Sciatic nerve (tissue), 2 donors: ENCODE measurements at regions not wholly inside any gene's neighbourhood (a gene's known extent, or its start where the extent isn't known, plus 50 kb on each side); places are given as distances from the start of the nearest gene placed in this dataset.
"Not testable (repeated sequence)": the region's sequence is repeated elsewhere in the genome, so short reads cannot be mapped to it uniquely, and the experiment has no call there.

Experiments
- ATAC-seq: fragments of 200-7000 bp; cut with Tn5 transposase; one replicate; pipeline ENCODE4 v1.9.1; 2020; ENCODE audit warnings: mild to moderate bottlenecking, moderate library complexity
- DNase-seq: peaks from one replicate; pipeline ENCODE4 v3.0.0-alpha.2; 2020; ENCODE audit warnings: low spot score
- intact Hi-C: fragments of 100-400 bp; cut with DNase I; formaldehyde crosslinking; loops from one replicate; pipeline ENCODE4 v1.14.2; 2022
- donor health status: DM: no; HTN: no; CAD: no.
- donor health status: DM: no; HTN: no; CAD: no.

GRCh38 chr2:125310657-125311364, 1285.7 kb downstream of the CNTNAP5 start:
- ATAC-seq (no peak), DNase-seq (no peak)
- intact Hi-C loops = no loop called here

GRCh38 chr2:125312342-125312741, 1287.3 kb downstream of the CNTNAP5 start:
- intact Hi-C loops = no loop called here
- ATAC-seq = no peak
- no peak for DNase-seq

DNA sequence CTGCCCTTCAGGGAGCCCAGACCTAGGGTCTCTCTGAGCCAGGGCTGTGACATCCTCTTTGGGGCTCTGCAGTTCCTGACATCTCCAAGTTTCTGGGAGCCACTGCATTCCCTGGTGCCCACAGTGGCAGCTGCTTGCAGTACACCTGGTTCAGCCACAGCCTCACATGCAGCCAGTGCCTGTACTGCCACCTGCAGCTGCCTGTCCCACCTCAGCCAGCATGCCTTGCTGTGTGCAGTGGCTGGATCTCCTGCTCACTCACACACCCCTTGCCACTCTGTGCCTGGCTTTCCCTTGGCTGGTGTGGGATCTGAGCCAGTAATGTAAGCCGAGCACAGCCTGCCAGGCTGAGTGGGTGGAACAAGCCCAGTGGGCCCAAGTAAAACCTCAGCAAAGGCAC, 1288.7 kb downstream of the CNTNAP5 start:
- ATAC-seq (peak; percentile 15), DNase-seq (no peak)
- intact Hi-C loops = no loop called here

DNA sequence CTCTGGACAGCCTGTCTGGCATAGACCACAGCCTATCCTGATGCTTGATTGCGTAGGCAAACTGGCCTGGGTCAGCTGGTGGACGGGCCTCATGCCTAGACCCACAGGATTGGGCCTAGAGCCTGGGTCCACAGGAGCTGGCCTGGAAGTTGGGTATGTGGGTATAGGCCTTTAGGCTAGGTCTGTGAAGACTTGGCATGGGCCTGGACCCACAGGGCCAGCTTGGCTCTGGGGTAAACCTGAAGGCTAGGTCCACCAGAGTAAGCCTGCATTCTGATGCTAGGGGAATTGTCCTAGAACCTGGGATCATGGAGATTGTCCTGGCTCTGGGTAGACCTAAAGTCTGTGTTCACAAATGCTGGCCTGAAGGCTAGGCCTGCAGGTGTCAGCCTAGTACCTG, 1293.7 kb downstream of the CNTNAP5 start:
- DNase-seq (no peak), ATAC-seq (peak; percentile 36)
- intact Hi-C loops = no loop called here

GRCh38 chr2:125324273-125324672, 1299.2 kb downstream of the CNTNAP5 start:
- intact Hi-C loops = no loop called here
- DNase-seq (no peak), ATAC-seq (no peak)

GRCh38 chr2:125330133-125330532, 1305.0 kb downstream of the CNTNAP5 start:
- DNase-seq = no peak
- intact Hi-C loops = no loop called here
- no peak for ATAC-seq

DNA sequence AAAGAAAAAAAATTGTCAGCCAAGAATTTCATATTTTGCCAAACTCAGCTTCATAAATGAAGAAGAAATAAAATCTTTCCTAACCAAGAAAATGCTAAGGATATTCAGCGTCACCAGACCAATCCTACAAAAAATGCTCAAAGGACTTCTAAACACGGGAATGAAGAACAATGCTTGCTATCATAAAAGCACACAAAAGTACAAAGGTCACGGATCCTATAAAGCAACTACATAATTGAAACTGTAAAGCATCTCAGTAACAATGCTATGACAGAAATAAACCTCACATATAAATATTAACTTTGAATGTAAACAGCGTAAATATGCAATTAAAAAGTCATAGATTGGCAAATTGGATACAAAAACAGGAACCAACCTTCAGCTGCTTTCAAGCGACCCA, 1314.6 kb upstream of the GYPC start:
- ATAC-seq (no peak), DNase-seq (no peak)
- intact Hi-C loops = no loop called here

- ATAC-seq, DNase-seq, intact Hi-C loops: not testable (repeated sequence)
Measured at GRCh38 chr2:125353542-125353941, 1302.4 kb upstream of the GYPC start.

DNA sequence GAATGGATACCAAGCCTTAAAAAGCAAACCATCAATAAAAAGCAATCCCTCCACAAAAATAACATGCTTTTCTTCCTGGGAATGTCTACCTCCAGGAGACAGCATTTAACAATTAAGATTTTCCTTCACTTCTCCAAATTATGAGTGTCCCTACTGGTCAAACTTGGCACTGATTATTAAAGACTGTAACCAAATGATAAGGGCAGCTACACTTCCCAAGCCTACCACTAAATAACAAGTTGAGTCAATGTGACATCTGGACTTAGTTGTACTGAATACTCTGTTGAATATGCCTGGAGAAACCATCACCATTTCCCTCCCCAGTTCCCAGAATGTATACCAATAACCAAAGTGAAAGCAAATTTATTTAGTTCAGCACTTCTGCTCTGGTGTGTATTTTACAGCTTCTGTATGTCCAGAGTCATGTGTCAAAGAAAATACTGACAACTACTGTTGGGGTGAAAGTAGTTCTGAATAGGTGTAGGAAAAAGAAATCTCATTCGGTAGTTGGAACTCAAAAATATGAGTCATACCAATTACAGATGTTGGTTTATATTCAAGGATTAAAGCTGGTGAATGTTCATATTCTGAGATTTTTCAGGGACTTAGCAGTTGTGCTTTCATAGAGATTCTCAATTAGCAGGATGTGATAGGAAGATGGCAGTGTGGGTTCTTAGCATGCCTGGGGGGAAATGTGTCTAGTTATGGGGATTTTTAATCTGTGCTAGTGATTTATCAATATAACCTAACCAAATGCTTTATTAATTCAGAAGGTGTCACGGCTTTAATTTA, 1291.6 kb upstream of the GYPC start:
- ATAC-seq (no peak), DNase-seq (no peak)
- intact Hi-C loops = no loop called here

- ATAC-seq = no peak
- intact Hi-C loops = no loop called here
- DNase-seq = no peak
Measured at GRCh38 chr2:125364984-125365265, 1291.0 kb upstream of the GYPC start.

DNA sequence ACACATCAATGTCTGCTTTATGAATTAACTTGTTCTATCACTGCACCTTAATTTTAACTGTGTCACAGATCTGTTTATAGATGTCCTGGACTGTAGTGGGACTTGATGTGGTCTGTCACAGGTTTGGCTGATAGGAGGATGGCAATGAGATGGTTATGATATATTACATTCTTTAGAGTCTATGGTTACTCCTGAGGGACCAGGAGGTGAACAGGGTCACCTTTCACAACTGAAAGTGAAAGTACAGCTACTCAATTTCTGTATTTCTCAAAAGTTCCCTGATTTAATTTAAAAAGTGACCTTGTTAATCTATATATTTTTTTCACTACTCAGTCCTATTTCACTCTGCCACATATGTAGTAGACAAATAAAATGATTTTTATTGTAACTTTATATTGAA, 1284.1 kb upstream of the GYPC start:
- ATAC-seq (no peak), DNase-seq (no peak)
- intact Hi-C loops = no loop called here

DNA sequence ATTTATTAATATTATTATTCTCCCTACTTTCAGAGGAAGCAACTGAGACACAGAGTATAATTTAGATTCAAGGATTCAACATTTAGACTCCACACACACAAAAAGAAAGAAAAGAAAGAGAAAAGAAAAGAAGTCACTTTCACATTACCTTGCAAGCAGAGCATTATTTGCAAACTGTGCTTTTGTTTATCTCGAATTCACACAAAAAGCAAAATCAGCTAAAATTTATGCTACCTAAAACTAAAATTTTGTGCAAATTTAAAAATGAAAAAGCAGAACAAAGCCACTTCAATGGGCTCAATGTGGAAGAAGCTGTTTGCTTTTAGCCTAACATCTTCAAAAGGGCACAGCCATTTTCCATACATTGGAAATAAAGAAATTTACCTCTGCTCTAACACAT, 1282.7 kb upstream of the GYPC start:
- no peak for DNase-seq
- intact Hi-C loops = loop anchor here (1.0 kb wide), 1 partner anchor 15 kb away; no protein-coding TSS in a partner anchor
- ATAC-seq = no peak

DNA sequence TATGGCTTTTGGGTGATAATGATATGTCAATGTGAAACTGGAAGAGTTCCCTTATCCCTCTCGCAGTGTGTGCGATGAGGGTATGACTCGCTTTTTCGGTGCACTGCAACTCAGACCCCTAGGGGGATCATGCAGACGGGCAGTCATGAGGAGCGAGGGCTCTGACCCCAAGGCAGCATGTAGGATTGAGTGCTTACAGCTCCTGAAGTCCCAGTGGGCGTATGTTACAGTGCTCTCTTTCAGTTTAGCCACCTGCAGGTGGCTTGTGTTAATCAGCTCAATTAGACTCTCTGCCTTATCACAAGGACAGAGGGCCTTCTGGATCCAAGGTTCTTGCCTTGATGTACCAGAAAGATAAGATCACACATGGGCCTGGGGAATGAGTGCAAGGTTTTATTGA, 1269.9 kb upstream of the GYPC start:
- intact Hi-C loops = no loop called here
- no peak for ATAC-seq
- DNase-seq = no peak

DNA sequence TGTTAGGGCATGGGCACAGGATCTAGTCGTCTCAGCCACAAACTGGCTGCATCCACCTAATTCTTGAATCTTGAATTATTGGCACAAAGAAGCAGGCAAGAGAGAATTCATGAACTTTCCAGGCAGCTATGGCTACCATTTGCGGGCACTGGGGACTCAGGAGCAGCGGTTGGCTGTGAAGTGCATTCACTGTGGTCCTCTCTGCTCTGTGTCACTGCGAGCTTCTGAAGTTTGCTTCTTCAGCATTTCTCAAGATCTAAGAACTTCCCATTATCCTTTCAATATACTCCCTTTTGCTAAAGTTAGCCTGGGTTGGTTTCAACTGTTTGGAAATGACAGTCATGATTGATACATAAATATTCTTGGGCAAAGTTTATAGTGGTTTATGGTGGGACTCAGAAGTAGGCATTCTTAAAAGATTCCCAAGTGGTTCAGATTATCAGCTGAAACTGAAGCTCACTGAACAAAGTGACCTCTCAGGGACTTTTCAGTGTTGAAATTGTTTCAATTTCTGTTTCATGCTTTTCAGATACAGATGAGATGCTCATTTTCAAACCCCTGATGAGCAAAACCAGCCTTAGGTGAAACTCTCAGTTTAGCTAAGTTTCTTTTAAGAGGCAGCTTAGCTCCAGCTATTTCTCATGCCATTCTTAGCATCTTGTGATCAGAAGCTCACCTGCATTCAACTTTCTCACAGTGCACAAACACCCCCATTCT, 1258.3 kb upstream of the GYPC start:
- ATAC-seq = no peak
- intact Hi-C loops = no loop called here
- DNase-seq = no peak

- DNase-seq (no peak), ATAC-seq (no peak)
- intact Hi-C loops = no loop called here
Measured at GRCh38 chr2:125398738-125399524, 1257.0 kb upstream of the GYPC start.

DNA sequence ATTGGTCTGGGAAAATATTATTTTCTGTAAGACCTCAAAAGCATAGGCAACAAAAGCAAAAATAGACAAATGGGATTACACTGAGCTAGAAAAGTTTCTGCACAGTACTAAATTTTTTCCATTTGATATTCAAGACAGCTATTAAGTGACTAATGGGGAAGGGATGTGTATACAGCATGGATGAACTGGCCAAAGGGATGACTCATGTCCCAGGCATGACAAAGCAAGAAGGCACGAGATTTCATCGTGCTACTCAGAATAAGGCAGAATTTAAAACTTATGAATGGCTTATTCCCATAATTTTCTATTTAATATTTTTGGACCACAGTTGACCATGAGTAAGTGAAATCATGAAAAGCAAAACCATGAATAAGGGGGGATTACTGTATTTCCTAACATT, 1250.1 kb upstream of the GYPC start:
- intact Hi-C loops = no loop called here
- DNase-seq = no peak
- ATAC-seq = no peak

GRCh38 chr2:125408874-125409538, 1247.0 kb upstream of the GYPC start:
- ATAC-seq = no peak
- no peak for DNase-seq
- intact Hi-C loops = no loop called here

DNA sequence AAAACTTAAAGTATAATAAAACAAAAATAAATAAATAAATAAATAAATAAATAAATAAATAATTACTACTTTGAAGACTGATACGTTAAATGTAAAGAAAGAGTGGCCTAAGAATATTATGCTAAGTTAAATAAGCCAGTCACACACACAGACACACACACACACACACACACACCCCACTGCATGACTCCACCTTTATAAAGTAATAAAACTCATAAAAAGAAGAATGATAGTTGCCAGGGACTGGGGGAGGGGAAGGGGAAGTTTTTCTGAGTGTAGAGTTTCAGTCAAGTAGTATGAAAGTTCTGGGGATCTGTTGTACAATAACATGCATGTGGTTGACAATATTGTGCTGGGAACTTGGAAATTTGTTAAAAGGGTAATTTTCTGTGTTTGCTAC, 1237.5 kb upstream of the GYPC start:
- ATAC-seq (no peak), DNase-seq (no peak)
- intact Hi-C loops = no loop called here

DNA sequence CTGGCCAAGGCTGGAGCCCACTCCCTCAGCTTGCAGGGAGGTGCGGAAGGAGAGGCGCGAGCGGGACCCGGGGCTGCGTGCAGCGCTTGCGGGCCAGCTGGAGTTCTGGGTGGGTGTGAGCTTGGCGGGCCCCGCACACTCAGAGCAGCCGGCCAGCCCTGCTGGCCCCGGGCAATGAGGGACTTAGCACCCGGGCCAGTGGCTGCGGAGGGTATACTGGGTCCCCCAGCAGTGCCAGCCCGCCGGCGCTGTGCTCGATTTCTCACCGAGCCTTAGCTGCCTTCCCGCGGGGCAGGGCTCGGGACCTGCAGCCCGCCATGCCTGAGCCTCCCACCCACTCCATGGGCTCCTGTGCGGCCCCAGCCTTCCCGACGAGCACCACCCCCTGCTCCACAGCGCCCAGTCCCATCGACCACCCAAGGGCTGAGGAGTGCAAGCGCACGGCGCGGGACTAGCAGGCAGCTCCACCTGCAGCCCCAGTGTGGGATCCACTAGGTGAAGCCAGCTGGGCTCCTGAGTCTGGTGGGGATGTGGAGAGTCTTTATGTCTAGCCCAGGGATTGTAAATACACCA, 1233.7 kb upstream of the GYPC start:
- ATAC-seq, intact Hi-C loops, DNase-seq: not testable (repeated sequence)
